Endothelial cell of umbilical vein (primary cell): ENCODE measurements at regions not wholly inside any gene's neighbourhood (a gene's known extent, or its start where the extent isn't known, plus 50 kb on each side); places are given as distances from the start of the nearest gene placed in this dataset.

Experiments used
- CTCF ChIP-seq, 2 donors: IDR thresholded peaks; 1 replicate in 1 of 2; 2 replicates in 1 of 2; pipeline ENCODE4 v1.5.1; 2011; ENCODE audit warnings: low read length in 2 of 2, mild to moderate bottlenecking in 2 of 2, moderate library complexity in 2 of 2, control low read depth in 1 of 2, inconsistent platforms in 1 of 2, low read depth in 1 of 2; ENCODE audit not compliant: insufficient read depth in 1 of 2; ENCODE audit errors: extremely low read depth in 1 of 2
- GATA2 ChIP-seq: IDR thresholded peaks from 2 replicates; pipeline ENCODE4 v1.7.0; 2011; ENCODE audit warnings: low read depth, mild to moderate bottlenecking, moderate library complexity, mixed read lengths, low read length; ENCODE audit not compliant: insufficient read length, insufficient read depth
- MAX ChIP-seq: IDR thresholded peaks from 2 replicates; pipeline ENCODE4 v1.6.1; 2011; ENCODE audit not compliant: insufficient read depth, insufficient read length
- POLR2A ChIP-seq: IDR thresholded peaks from 2 replicates; pipeline ENCODE4 v1.6.1; 2012; ENCODE audit warnings: low read depth, mild to moderate bottlenecking, control low read depth, low read length
- POLR2AphosphoS5 ChIP-seq: IDR thresholded peaks from 2 replicates; pipeline ENCODE4 v1.6.1; 2012; ENCODE audit warnings: low read depth, mild to moderate bottlenecking, control low read depth, low read length, moderate library complexity; ENCODE audit not compliant: insufficient read depth

- TF ChIP-seq CTCF (IDR thresholded peaks at IDR 0.05; ENCODE audit: extremely low read depth in 1 of 2, insufficient read depth in 1 of 2, low read depth in 1 of 2, low read length in 2 of 2) = no peak
- TF ChIP-seq POLR2AphosphoS5 = no peak
- TF ChIP-seq POLR2A = no peak
- TF ChIP-seq GATA2 = no peak
- no peak for TF ChIP-seq MAX
Observed at GRCh38 chr17:34800661-34801060, 160.6 kb downstream of the CCT6B start.
